Mesenchymal stem cell (in vitro differentiated cells and primary cell): ENCODE measurements at regions not wholly inside any gene's neighbourhood (a gene's known extent, or its start where the extent isn't known, plus 50 kb on each side); places are given as distances from the start of the nearest gene placed in this dataset.

Experiments used
- DNase-seq: peaks from one replicate; pipeline ENCODE4 v3.0.0-alpha.2; 2013
- H2AFZ ChIP-seq: one replicate; pipeline ENCODE4 v1.6.1; 2013; ENCODE audit warnings: low read depth, mild to moderate bottlenecking, control low read depth, inconsistent platforms, low read length, moderate library complexity
- H2AK5ac ChIP-seq: 2 replicates; pipeline ENCODE4 v1.6.1; 2013; ENCODE audit warnings: low read length, moderate library complexity, mild to moderate bottlenecking, inconsistent platforms; ENCODE audit not compliant: severe bottlenecking
- H2BK120ac ChIP-seq: one replicate; pipeline ENCODE4 v1.6.1; 2013; ENCODE audit warnings: low read depth, mild to moderate bottlenecking, inconsistent platforms, low read length, moderate library complexity
- H2BK12ac ChIP-seq, 2 experiments: one replicate each; pipeline ENCODE4 v1.6.1; 2013; ENCODE audit warnings: inconsistent platforms in 2 of 2, low read length in 2 of 2, mild to moderate bottlenecking in 2 of 2, moderate library complexity in 2 of 2, control low read depth in 1 of 2
- H2BK15ac ChIP-seq: one replicate; pipeline ENCODE4 v1.6.1; 2013; ENCODE audit warnings: mild to moderate bottlenecking, low read depth, inconsistent platforms; ENCODE audit not compliant: poor library complexity, severe bottlenecking
- H2BK5ac ChIP-seq: 2 replicates; pipeline ENCODE4 v1.6.1; 2013; ENCODE audit warnings: low read depth, mild to moderate bottlenecking, low read length, control low read depth, inconsistent platforms; ENCODE audit not compliant: poor library complexity, severe bottlenecking
- H3K14ac ChIP-seq, 2 experiments: one replicate each; pipeline ENCODE4 v1.6.1; 2013; ENCODE audit warnings: inconsistent platforms in 2 of 2, low read length in 2 of 2, control low read depth in 1 of 2, mild to moderate bottlenecking in 1 of 2, moderate library complexity in 1 of 2
- H3K18ac ChIP-seq, 2 experiments: one replicate each; pipeline ENCODE4 v1.6.1; 2013; ENCODE audit warnings: inconsistent platforms in 2 of 2, low read length in 2 of 2, control low read depth in 1 of 2, low read depth in 1 of 2, mild to moderate bottlenecking in 1 of 2
- H3K23ac ChIP-seq, 2 experiments: one replicate each; pipeline ENCODE4 v1.6.1; 2013; ENCODE audit warnings: inconsistent platforms in 2 of 2, low read length in 2 of 2, mild to moderate bottlenecking in 2 of 2, moderate library complexity in 2 of 2, control low read depth in 1 of 2
- H3K27ac ChIP-seq: 2 replicates; pipeline ENCODE4 v1.5.1; 2013; ENCODE audit warnings: mild to moderate bottlenecking, moderate library complexity, low read length, control low read depth, inconsistent platforms; ENCODE audit not compliant: poor library complexity, severe bottlenecking
- H3K27me3 ChIP-seq, 2 experiments: 2 replicates each; pipeline versions ENCODE4 v1.6.1 to v1.7.0; 2013; ENCODE audit warnings: low read length in 2 of 2, mild to moderate bottlenecking in 2 of 2, moderate library complexity in 2 of 2, control low read depth in 1 of 2, inconsistent platforms in 1 of 2; ENCODE audit not compliant: control insufficient read depth in 1 of 2, insufficient read depth in 1 of 2
- H3K36me3 ChIP-seq, 2 experiments: 2 replicates each; pipeline versions ENCODE4 v1.6.1 to v1.7.0; 2013; ENCODE audit warnings: low read length in 2 of 2, control low read depth in 1 of 2, inconsistent platforms in 1 of 2, low read depth in 1 of 2, mild to moderate bottlenecking in 1 of 2; ENCODE audit not compliant: insufficient read depth in 2 of 2, control insufficient read depth in 1 of 2
- H3K4ac ChIP-seq, 2 experiments: one replicate each; pipeline ENCODE4 v1.6.1; 2013; ENCODE audit warnings: inconsistent platforms in 2 of 2, low read length in 2 of 2, mild to moderate bottlenecking in 2 of 2, moderate library complexity in 2 of 2, control low read depth in 1 of 2, low read depth in 1 of 2
- H3K4me1 ChIP-seq: 2 replicates; pipeline ENCODE4 v1.6.1; 2013; ENCODE audit warnings: low read depth, low read length, control low read depth; ENCODE audit not compliant: control insufficient read depth, insufficient read depth
- H3K4me2 ChIP-seq: 2 replicates; pipeline ENCODE4 v1.6.1; 2013; ENCODE audit warnings: low read length, mild to moderate bottlenecking, inconsistent platforms; ENCODE audit not compliant: poor library complexity, severe bottlenecking
- H3K4me3 ChIP-seq, 2 experiments: 2 replicates each; pipeline versions ENCODE4 v1.5.1 to v1.7.0; 2013; ENCODE audit warnings: low read length in 2 of 2, mild to moderate bottlenecking in 2 of 2, control low read depth in 1 of 2, low read depth in 1 of 2; ENCODE audit not compliant: insufficient read depth in 1 of 2
- H3K79me1 ChIP-seq: replicated peaks from 2 replicates; pipeline ENCODE4 v1.6.1; 2013; ENCODE audit warnings: mild to moderate bottlenecking, control low read depth, low read length, inconsistent platforms; ENCODE audit not compliant: poor library complexity, severe bottlenecking
- H3K9ac ChIP-seq: 2 replicates; pipeline ENCODE4 v1.7.0; 2013; ENCODE audit warnings: mild to moderate bottlenecking, low read length, moderate library complexity
- H3K9me3 ChIP-seq: 2 replicates; pipeline ENCODE4 v1.7.0; 2013; ENCODE audit warnings: mild to moderate bottlenecking, low read length; ENCODE audit not compliant: control insufficient read depth
- H4K8ac ChIP-seq: one replicate; pipeline ENCODE4 v1.6.1; 2013; ENCODE audit warnings: inconsistent platforms, mild to moderate bottlenecking, low read length, moderate library complexity
- H4K91ac ChIP-seq: one replicate; pipeline ENCODE4 v1.6.1; 2013; ENCODE audit warnings: mild to moderate bottlenecking, low read length, inconsistent platforms
- whole genome bisulfite sequencing: methylation state at CpG from one replicate; pipeline ENCODE4 v1.1.7; 2013; ENCODE audit warnings: mixed read lengths; 5-methylcytosine and 5-hydroxymethylcytosine counted together

GRCh38 chr11:37182031-37182430 is 584.0 kb upstream of the RAG2 start:
- WGBS = 74% methylated on average over 3 of the region's 5 CpGs
- no peak overlapping the region for H3K14ac ChIP-seq
- no peaks in the 10 kb centered on the region for H3K79me1 ChIP-seq
- no peaks in the 10 kb centered on the region for H3K4me1 ChIP-seq
- no peak overlapping the region for H3K4ac ChIP-seq
- H3K27ac ChIP-seq = no peak overlapping the region
- H3K4me3 ChIP-seq = no peak overlapping the region
- H2BK12ac ChIP-seq = no peak overlapping the region
- no peak overlapping the region for H4K8ac ChIP-seq
- no peak overlapping the region for H3K4me2 ChIP-seq
- H4K91ac ChIP-seq = no peak overlapping the region
- no peak overlapping the region for H2BK120ac ChIP-seq
- no peaks in the 10 kb centered on the region for H3K27me3 ChIP-seq
- no peaks in the 10 kb centered on the region for H3K9me3 ChIP-seq
- no peak overlapping the region for H3K18ac ChIP-seq
- H3K23ac ChIP-seq = no peak overlapping the region
- H2AK5ac ChIP-seq = no peak overlapping the region
- no peak overlapping the region for H2BK5ac ChIP-seq
- H2AFZ ChIP-seq = no peak overlapping the region
- no peak for DNase-seq
- no peak overlapping the region for H3K9ac ChIP-seq
- H2BK15ac ChIP-seq = no peak overlapping the region
- H3K36me3 ChIP-seq = no peaks in the 10 kb centered on the region

GRCh38 chr11:37177721-37178120 is 579.7 kb upstream of the RAG2 start:
- H3K4me1 ChIP-seq = no peaks in the 10 kb centered on the region
- no peak overlapping the region for H3K27ac ChIP-seq
- H2BK12ac ChIP-seq = no peak overlapping the region
- H3K9me3 ChIP-seq = no peaks in the 10 kb centered on the region
- no peak overlapping the region for H2AK5ac ChIP-seq
- no peak overlapping the region for H2BK5ac ChIP-seq
- no peak overlapping the region for H3K23ac ChIP-seq
- no peak for DNase-seq
- H3K4me2 ChIP-seq = no peak overlapping the region
- H3K9ac ChIP-seq = no peak overlapping the region
- no peaks in the 10 kb centered on the region for H3K36me3 ChIP-seq
- H2AFZ ChIP-seq = no peak overlapping the region
- no peak overlapping the region for H3K4ac ChIP-seq
- no peaks in the 10 kb centered on the region for H3K79me1 ChIP-seq
- H2BK120ac ChIP-seq = no peak overlapping the region
- no peak overlapping the region for H3K4me3 ChIP-seq
- no peak overlapping the region for H3K14ac ChIP-seq
- H3K27me3 ChIP-seq = no peaks in the 10 kb centered on the region
- no peak overlapping the region for H4K8ac ChIP-seq
- H2BK15ac ChIP-seq = no peak overlapping the region
- whole genome bisulfite sequencing = no CpG with 5 or more reads among the region's 1 CpG
- H4K91ac ChIP-seq = no peak overlapping the region
- no peak overlapping the region for H3K18ac ChIP-seq

GRCh38 chr11:37171451-37171850 is 573.4 kb upstream of the RAG2 start:
- WGBS = 76% methylated on average over 2 of the region's 2 CpGs
- H2BK12ac ChIP-seq = no peak overlapping the region

GRCh38 chr11:37170311-37170710 is 572.3 kb upstream of the RAG2 start:
- Histone ChIP-seq H3K4ac (no peak overlapping the region), H3K23ac (no peak overlapping the region), H3K18ac (no peak overlapping the region), H2BK5ac (no peak overlapping the region), H3K27ac (no peak overlapping the region), H3K9me3 (no peaks in the 10 kb centered on the region), H2AFZ (no peak overlapping the region), H2BK120ac (no peak overlapping the region), H3K4me1 (no peaks in the 10 kb centered on the region), H4K8ac (no peak overlapping the region), H3K4me3 (no peak overlapping the region), H3K4me2 (no peak overlapping the region), H2AK5ac (no peak overlapping the region), H3K14ac (no peak overlapping the region), H3K9ac (no peak overlapping the region), H4K91ac (no peak overlapping the region), H3K27me3 (no peaks in the 10 kb centered on the region), H2BK12ac (no peak overlapping the region), H2BK15ac (no peak overlapping the region), H3K79me1 (no peaks in the 10 kb centered on the region), H3K36me3 (no peaks in the 10 kb centered on the region)
- no peak for DNase-seq

More at GRCh38 chr11:37171451-37171850, 573.4 kb upstream of the RAG2 start:
- Histone ChIP-seq H3K4me3 (no peak overlapping the region), H2AK5ac (no peak overlapping the region), H4K91ac (no peak overlapping the region), H2BK5ac (no peak overlapping the region), H3K79me1 (no peaks in the 10 kb centered on the region), H2AFZ (no peak overlapping the region), H2BK15ac (no peak overlapping the region), H3K14ac (no peak overlapping the region), H3K23ac (no peak overlapping the region), H3K9ac (no peak overlapping the region), H3K27me3 (no peaks in the 10 kb centered on the region), H3K4ac (no peak overlapping the region), H3K9me3 (no peaks in the 10 kb centered on the region), H3K4me2 (no peak overlapping the region), H3K18ac (no peak overlapping the region), H3K27ac (no peak overlapping the region), H4K8ac (no peak overlapping the region), H2BK120ac (no peak overlapping the region), H3K4me1 (no peaks in the 10 kb centered on the region), H3K36me3 (no peaks in the 10 kb centered on the region)
- DNase-seq = no peak
